Stimulated activated CD4-positive, alpha-beta T cell treated with anti-CD3 and anti-CD28 coated beads, Interleukin-4, amount 100 ng/mL, for 48 hours (primary cell): ENCODE measurements at regions not wholly inside any gene's neighbourhood (a gene's known extent, or its start where the extent isn't known, plus 50 kb on each side); places are given as distances from the start of the nearest gene placed in this dataset.
"Not testable (repeated sequence)": the region's sequence is repeated elsewhere in the genome, so short reads cannot be mapped to it uniquely, and the experiment has no call there.

Source experiments
- DNase-seq, 2 donors: peaks; one replicate each; pipeline ENCODE4 v3.0.0-alpha.2; 2020; ENCODE audit warnings: low read depth in 2 of 2

DNA sequence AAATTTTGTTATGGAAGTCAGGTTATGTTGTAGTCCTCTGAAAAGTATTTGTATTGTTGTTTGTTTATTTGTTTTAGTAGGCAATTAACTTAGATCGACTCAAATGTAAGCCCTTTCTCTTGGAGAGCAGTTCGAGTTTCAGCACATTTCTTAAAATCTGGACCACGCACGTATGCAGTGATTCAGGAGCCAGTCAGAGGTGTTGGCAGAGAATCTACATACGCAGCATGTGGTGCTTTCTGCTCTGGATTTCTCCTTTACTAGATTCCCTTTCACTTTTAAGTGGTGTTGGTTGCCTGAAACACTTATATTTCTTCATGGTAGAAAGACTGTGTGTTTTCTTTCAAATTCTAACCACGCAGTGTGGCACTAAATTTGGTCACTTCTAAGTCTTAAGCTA lies 773.9 kb upstream of the LRATD1 start:
- no peak for DNase-seq

DNA sequence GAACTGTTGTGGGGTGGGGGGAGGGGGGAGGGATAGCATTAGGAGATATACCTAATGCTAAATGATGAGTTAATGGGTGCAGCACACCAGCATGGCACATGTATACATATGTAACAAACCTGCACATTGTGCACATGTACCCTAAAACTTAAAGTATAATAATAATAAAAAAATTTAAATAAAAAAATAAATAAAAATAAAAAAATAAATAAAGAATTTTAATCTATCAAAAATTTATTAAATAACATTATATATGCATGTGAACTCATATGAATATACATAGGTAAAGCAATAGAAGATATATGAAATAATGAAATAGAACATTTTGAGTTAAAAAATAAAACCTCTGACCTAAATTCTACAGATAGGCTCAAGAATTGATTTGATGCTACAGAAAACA lies 764.2 kb upstream of the LRATD1 start:
- not testable (repeated sequence) for DNase-seq

DNA sequence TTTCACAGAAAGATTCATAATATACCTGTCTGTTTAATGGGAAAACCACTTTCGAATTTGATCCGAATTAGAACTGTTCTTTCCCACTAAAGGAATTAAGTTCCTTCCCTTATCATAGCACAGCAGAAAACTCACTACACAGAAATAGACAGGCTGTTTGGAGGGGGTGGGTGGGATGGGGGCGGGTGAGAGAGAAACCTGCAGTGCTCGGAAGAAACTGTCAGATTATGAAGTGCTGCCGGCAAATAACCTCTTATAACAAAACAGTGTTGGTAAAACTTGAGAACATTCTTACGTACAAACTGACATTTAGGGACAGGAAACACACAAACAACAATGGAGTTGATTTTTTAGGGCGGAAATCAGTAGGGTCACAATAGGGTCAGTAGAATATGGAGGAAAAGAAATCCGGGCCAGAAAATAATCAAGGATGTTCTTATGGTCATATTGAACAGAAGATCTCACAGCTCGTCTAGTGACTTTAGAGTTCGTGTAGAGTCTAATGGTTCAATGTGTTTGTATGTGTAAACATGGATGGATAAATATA lies 756.0 kb upstream of the LRATD1 start:
- DNase-seq, result no peak

DNA sequence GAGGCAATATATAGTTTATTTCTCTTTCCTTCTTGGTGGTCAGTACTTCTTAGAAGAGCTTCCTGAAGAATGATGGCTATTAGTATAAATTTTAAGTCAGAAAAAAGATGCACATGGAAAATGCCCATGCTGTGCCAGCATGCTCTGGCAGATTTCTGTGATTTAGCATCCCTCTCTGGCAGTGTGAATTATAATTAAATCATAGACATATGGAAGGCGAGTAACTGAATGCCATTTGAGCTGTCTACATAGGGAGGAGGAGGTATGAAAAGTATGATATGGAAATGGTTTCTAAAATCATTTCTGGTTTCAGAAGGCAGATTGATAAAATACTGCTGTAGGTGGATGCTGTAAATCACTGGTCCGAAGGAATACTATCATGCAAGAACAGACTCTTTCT lies 754.9 kb upstream of the LRATD1 start:
- DNase-seq, result no peak

DNA sequence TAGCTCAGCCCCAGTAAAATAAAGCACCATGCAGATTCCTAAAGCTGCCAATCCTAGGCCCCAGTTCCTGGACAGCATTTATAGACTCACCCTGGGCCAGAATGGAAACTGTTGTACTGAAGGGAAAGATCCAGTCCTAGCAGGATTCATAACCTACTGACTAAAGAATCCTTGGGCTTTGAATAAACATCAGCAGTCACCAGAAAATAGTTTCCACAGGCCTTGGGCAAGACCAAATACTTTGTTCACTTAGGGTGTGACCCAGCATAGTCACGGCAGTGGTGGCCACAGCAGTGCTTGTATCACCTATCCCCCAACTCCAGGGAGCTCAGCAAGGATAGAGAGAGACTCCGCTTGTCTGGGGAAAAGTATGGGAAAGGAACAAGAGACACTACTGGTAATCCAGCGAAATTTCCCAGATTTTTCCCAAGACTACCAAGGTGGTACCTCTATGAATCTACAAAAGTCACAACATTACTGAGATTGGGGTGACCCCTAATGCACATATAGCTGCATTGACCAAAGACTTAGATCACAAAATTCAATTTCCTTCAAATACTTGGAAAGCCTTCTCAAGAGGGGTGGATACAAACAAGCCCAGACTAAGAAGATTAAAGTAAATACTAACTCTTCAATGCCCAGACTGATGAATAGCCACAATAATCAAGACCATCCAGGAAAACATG lies 748.1 kb upstream of the LRATD1 start:
- DNase-seq, result no peak

DNA sequence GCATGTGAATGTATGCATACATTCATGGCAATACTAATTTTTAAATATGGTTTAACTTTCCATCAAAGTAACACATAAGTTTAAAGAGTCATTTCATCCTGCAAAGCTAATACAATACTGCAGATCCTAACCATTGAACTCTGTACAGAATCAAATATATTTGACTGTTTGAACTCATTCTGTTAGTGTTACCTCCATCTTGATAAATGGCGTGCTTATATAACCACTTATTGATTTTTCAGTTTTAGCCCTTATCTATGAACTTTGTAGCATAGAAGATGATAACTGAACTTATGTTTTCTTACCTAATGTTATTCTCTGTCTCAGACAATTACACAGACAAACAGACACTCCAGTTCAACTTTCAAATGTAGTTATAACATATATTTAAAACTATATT lies 731.0 kb upstream of the LRATD1 start:
- no peak for DNase-seq

DNA sequence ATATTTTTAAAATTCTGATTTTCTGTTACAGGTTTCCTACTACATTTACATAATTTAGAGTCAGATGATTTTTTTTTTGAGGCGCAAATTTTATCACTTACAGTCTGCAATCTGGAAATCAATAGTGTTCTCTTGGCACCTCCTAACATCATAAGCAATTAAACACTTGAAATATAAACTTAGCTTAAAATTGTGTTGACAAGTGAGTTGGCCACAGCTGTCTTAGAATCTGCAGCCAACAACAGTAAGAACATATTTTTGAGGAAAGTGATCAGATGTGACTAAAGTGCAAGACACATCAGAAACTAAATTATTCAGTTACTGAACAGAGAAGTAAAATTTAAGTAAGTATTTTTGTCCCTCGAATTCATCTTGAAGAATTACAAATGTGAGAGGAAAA lies 726.7 kb upstream of the LRATD1 start:
- no peak for DNase-seq

DNA sequence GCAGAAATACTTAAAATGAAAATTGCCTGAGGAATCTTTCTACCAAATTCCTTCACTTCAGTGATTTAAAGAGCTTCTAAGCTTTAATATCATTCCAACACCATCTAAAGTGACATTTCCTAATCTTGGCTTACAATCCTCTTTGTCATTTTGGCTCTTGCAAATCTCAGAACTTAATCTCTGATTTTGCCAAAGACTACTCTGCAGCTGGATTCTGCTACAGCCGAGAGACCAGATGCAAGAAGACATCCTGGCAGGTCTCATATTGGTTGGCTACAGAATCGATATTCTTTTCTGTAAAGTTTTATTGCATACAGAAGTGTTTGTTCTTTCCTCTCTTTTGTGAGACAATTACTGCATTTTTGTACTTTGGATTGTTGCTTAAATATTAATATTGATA lies 716.5 kb upstream of the LRATD1 start:
- no peak for DNase-seq

DNA sequence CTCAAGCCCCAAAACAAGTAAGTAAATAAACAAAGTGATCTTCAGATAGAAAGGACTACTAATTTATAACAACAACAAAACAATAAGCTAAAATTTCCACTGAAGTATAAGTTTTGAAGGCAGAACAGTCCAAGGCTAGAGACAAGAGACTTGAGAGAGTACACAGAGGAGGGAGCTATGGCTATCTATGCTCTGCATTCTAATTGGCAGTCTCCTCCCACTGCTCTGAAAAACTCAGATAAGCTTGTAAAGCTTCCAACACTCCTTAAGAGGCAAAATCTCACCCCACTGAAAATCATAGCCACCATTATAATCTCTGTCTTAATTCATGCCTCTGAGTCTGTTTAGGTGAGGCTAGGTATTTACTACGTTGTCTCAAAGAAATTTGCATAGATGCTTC lies 714.6 kb upstream of the LRATD1 start:
- no peak for DNase-seq

DNA sequence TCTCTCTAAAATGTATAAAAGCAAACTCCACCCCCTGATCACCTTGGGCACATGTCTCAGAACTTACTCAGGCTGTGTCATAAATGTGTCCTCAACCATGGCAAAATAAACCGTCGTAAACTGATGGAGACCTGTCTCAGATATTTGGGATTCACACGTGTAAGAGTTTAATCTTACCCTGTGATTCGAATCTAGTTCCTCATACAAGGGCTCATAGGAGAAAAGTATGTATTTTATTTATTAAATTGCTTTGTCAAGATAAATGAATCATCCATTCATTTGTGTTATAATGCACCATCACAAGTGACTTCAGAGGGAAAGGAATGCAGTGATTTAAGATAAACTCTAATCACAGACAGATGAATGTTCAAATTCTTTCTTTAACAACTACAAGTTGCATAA lies 712.5 kb upstream of the LRATD1 start:
- DNase-seq, result no peak

DNA sequence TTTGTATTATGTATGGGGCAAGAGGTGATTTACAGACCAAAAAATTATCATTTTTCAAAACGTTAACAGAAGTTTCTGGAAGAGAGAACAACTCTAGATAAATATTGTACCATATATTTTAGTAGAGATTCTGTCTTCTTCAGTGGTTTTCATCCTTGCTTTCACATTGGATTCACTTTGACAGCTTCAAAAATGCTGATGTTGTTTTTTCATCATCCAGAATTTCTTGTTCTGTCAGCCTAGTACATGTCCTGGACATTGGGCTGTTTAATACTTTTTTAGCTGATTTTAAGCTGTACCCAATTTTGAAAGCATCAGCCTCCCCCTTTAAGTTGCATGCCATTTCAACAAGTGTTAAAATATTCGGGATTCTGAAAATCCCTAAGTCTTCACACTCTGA lies 711.3 kb upstream of the LRATD1 start:
- no peak for DNase-seq

DNA sequence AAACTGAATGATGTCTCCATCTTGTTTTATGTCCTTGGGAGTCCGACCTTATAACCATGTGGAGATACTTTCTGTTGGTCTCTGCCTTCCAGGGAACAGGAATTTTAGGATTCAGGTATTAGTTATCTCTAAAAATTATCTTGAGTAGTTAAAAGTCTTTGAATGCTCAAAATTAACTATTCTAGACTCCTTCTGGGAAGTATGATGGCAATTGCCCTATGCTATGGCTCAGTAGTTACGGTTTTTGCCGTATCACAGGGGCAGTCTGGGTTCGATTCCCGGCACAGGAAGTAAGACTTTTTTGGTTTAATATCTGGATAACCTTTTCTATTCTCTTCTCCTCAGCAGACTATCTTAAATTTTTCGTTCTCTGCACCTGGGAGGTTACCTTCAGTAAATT lies 708.7 kb upstream of the LRATD1 start:
- DNase-seq, result no peak

DNA sequence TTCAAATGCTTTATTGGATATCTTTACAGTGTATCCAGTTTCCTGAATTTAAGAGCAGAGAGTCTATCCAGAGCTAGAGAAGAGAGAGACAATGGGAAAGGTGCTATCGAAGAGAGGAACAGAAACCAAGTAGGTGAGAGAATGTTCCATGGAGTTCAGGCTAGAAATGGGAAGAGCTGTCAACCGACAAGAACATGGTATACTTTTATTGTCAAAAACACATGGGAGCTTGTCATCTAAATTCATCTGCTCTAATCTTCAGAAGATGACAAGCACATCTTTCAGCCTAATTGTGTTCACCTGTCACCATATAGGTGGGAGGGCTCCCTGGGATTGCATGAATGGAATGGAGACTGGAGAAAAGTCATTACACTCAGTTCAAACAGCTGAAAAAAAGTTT lies 690.4 kb upstream of the LRATD1 start:
- DNase-seq, result no peak

DNA sequence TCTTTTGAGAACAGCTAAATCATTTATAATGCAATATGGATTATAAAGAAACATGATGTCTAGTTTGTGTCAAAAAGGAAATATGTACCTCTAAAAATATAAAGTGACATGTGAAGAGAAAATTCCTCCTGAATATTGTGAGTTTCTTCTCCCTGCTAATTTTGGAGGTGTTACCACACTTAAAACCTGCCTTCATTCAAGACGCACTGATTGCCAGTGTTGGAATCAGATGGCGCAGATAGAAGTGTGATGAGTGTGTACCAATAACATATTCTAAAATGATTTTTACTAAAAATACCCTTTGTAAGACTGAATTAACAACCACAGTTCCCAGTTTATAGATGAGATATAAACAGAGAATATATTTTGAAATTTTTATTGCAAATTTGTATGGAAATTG lies 681.8 kb upstream of the LRATD1 start:
- no peak for DNase-seq

DNA sequence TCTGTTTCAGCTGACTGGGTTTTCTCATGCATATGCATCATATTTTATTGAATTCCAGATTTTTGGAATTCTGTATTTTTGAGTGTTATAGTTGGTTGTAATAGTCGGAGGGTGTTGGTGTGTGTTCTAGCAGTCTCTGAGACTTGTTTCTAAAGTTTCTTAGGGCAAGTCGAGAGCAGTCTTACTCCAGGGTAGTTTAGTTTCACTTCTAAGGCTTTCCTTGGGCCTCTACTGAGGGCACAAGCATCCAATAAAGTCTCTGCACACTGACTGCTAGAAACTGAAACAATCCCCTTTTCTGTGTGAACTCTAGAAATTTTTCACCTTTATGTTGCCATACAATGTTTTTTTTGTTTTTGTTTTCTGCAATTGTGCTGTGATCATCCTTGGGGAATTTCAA lies 663.7 kb upstream of the LRATD1 start:
- DNase-seq, result no peak

DNA sequence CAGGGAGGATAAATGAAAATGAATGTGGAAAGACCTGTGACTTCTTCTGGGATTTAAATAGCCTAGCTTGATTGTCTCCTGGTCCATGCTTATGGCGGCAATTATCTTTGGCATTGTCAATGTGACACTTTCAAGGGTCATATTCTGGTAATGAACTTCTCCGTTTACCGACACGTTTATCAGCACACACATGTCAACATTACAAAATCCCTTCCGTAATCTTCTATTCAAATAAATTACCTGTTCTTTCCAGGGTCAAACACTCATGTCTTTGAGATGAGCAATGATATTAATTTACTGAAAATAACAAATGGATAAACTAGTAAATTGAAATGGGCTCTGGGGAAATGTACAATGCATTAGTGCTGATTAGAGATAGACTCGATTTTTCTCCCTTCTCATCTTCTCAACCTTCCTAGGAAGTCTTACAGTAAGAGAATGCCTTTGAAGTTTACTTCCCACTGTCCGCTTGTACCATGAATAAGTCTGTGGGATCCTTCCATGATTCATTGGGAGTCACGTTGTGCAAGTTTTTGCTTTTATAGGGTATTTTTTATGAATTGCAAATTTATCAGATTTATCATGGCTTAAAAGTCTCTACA lies 646.3 kb upstream of the LRATD1 start:
- DNase-seq, result no peak

DNA sequence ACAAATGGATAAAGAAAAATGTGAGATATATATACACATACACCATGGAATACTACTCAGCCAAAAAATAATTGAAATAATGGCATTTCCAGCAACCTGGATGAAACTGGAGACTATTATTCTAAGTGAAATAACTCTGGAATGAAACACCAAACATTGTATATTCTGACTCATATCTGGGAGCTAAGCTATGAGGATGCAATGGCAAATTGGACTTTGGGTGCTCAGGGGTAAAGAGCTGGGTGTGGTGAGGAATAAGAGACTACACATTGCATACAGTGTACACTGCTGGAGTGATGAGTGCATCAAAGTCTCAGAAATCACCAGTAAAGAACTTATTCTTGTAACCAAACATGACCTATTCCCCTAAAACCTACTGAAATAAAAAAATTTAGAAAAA lies 636.0 kb upstream of the LRATD1 start:
- DNase-seq, result no peak

DNA sequence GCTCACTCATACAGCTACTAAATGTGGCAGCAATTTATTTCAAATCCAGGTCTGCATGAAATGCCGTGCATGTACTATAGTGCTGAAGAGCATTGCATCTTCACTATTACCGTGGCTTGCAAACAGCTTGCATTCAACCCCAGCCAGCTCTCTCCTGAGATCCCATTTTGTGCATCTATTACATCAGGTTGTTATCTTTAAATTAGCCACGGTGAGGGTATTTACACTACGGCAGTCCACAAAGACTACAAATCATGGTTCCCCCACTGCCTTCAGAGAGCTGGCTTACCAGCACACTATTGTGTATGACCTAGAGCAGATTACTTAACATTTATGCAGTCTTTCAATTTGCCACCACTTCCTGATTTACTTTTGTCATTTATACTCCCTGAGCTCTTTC lies 621.3 kb upstream of the LRATD1 start:
- DNase-seq, result no peak

DNA sequence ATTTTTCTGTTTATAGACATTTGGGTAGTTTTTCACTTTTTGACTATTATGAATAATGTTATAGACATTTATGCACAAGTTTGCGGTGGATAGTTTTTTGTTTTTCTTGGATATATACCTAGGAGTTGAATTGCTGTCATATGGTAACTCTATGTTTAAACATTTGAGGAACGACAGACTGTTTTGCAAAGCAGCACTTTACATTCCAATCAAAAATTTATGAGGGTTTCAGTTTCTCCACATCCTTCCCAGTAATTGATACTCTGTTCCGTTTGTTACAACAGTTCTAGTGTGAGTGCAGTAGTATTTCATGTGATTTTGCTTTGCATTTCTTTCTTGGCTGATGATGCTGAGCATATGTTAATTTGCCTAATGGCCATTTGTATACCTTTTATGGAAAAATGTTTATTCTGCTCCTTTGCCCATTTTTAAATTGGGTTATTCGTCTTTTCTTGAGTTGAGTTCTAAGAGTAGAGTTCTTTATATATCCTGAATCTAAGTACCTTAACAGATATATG lies 617.3 kb upstream of the LRATD1 start:
- DNase-seq, result no peak

DNA sequence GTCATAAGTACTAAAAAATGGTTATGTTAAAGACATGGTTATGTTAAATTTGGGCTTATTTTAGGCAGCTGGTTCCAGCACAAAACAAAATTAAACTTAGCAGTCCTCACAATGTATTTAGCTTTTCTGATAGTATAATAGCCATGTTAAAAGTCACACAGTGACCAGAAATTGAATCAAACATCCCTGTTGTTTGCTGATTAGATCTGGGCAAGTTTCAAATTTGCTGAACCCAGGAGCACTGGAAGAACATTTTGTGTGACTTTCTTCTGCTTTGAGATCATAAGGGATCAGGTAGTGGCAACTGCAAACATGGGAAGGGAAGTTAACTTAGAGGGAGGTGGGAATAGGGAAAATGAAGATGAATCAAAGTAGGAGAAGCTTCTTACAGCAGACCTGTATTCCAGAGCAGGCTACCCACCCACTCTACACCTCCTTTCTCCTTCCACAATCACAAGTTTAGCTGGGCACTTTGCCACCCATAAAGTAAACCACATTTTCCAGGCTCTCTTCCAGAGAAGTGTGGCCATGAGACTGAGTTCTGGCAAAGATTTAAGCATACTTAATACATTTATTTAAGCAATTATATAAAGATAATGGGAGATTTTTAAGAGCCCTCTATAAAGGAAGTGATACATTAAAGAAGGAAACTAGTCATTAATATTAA lies 616.1 kb upstream of the LRATD1 start:
- no peak for DNase-seq

DNA sequence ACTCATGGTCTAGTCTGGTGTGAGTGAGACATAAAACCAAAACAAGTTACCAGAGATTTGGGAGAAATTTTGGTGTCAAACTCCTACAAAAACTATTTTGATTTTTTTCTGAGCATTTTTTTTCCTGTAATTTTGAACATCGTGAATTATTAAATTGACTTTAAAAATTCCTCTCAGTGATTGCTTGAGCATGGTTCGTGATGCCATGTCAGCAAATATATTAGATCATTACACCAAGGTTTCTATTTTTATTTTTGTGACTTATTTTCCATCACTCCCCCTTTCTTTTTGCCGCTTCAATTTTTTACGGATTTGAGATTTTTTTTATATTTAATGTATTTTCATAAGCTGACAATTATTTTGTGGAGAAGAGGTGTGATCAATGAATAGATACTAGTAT lies 613.9 kb upstream of the LRATD1 start:
- DNase-seq, result no peak

DNA sequence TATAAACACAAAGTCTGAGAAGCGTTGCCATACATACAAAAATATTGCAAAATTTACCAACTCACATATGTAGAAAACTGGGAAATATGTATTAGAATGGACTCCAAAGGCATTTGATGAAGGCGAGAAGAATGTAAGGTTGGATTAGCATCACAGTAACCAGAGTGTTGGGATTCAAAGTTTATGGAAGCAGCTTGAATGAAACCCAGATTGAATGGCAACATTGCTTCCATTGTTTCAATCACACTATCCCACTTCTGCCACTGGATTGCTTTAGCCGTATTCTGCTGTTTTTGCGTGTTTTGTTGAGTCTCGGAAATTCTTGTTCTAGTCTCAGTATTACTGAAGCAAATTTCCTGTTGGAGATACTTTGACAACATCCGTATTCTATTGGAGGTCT lies 609.0 kb upstream of the LRATD1 start:
- DNase-seq, result no peak

DNA sequence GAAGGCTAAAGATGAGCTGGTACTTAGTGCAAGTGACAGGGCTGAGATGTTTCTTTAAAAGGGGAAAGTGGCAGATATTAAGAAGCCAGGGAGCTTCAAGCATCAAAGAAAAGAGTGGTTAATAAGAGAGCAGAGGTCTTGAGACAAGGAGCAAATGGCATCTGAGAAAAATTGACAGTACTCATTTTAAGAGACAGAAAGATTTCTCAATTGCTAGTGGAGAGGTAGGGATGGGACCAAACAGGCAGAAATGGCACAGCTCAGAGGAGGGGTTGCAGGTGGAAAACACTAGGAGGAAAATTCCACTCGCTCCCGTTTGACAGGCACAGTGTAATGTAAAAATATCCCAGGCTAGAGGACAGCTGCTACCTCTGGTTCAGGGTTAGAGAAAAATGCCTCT lies 593.4 kb upstream of the LRATD1 start:
- DNase-seq, result no peak
